ENCODE measurements at regions not wholly inside any gene's neighbourhood (a gene's known extent, or its start where the extent isn't known, plus 50 kb on each side); places are given as distances from the start of the nearest gene placed in this dataset.

DNA sequence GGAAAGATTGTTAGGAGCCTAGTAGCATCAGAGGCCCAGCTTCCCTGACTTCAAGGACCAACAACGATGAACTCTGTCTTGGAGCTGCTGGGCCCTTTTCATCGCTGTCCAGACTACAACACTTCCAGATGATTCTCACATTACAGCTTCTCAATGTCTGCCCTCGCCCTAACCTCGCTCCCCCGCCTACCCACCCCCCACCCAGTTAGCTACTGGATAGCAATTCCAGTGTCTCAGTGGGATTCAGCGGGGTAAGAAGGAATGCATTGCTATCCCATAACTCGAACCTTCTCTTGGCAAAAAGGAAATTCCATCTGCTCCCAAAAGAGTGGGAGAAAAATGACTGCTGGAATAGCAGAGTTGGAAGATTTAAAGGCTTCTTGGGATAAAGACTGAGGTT, 65.0 kb downstream of the RPL37A start:
- no peak overlapping the region for H2AK9ac ChIP-seq (replicated peaks; ENCODE audit: low read depth, low read length, poor library complexity)
- in situ Hi-C loops (cut with MboI; ENCODE audit: low sequenced_read_pairs) (no loop called here), intact Hi-C loops (cut with micrococcal nuclease) (no loop called here), dilution Hi-C loops (cut with HindIII; ENCODE audit: low sequenced_read_pairs, unreplicated experiment) (no loop called here)
- peaks cover 6% of the 10 kb centered on the region for H3K4me1 ChIP-seq (ENCODE audit: control insufficient read depth, insufficient read depth, low read length)
- H3K56ac ChIP-seq (ENCODE audit: extremely low read depth, insufficient read depth, low read length): no peak overlapping the region
- ChIA-PET POLR2A (ENCODE audit: unreplicated experiment) (no interaction called here), CTCF (no interaction called here)
- BruUV-seq (replicated peaks): no TSS peak
- H2BK20ac ChIP-seq (ENCODE audit: low read depth, low read length): no peak overlapping the region
- H3K9ac ChIP-seq (ENCODE audit: low read depth, low read length): no peak overlapping the region
- H3K36me3 ChIP-seq (ENCODE audit: control insufficient read depth, insufficient read depth, low read length): no peaks in the 10 kb centered on the region
- ATAC-seq (ENCODE audit: low read depth) (no peak), DNase-seq (no peak)
- WGBS, 2 experiments (ENCODE audit: extremely low coverage in 2 of 2, insufficient read length in 1 of 2): 60% methylated on average over 2 of the region's 7 CpGs; no CpG with 5 or more reads in 1 of the 2 experiments
- H2AK5ac ChIP-seq (ENCODE audit: low read depth, low read length): no peak overlapping the region
- no peaks in the 10 kb centered on the region for H4K20me1 ChIP-seq (ENCODE audit: insufficient read depth, low read length)
- peak overlapping the region; percentile 41; the same call in 1 of the 2 replicates for H3K18ac ChIP-seq (ENCODE audit: low read depth, low read length)
- no peak overlapping the region for H2BK120ac ChIP-seq (ENCODE audit: low read depth, low read length)
- no peak overlapping the region for H3K23ac ChIP-seq (ENCODE audit: low read depth, low read length)
- H4K5ac ChIP-seq (ENCODE audit: low read depth, low read length): no peak overlapping the region; the same call in 1 of the 2 replicates
- no peak overlapping the region for H3K4ac ChIP-seq (ENCODE audit: low read depth, low read length)
- no peak overlapping the region for H2BK5ac ChIP-seq (ENCODE audit: low read depth, low read length, poor library complexity, severe bottlenecking)
- no peak overlapping the region for H3K14ac ChIP-seq (replicated peaks; ENCODE audit: low read depth, low read length)
- TF ChIP-seq NFE2L2 (IDR thresholded peaks at IDR 0.05; ENCODE audit: low read depth, low read length) (no peak), CHD1 (IDR thresholded peaks at IDR 0.05; ENCODE audit: low read depth, low read length) (no peak), MXI1 (IDR thresholded peaks at IDR 0.05; ENCODE audit: borderline replicate concordance, low read depth, low read length) (no peak), BHLHE40 (IDR thresholded peaks at IDR 0.05; ENCODE audit: low read depth, low read length) (no peak)
- TF ChIP-seq, protein P1, sequence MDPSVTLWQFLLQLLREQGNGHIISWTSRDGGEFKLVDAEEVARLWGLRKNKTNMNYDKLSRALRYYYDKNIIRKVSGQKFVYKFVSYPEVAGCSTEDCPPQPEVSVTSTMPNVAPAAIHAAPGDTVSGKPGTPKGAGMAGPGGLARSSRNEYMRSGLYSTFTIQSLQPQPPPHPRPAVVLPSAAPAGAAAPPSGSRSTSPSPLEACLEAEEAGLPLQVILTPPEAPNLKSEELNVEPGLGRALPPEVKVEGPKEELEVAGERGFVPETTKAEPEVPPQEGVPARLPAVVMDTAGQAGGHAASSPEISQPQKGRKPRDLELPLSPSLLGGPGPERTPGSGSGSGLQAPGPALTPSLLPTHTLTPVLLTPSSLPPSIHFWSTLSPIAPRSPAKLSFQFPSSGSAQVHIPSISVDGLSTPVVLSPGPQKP (IDR thresholded peaks at IDR 0.05; ENCODE audit: borderline replicate concordance, low read depth, low read length): no peak
- TF ChIP-seq, protein P2, sequence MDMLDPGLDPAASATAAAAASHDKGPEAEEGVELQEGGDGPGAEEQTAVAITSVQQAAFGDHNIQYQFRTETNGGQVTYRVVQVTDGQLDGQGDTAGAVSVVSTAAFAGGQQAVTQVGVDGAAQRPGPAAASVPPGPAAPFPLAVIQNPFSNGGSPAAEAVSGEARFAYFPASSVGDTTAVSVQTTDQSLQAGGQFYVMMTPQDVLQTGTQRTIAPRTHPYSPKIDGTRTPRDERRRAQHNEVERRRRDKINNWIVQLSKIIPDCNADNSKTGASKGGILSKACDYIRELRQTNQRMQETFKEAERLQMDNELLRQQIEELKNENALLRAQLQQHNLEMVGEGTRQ (IDR thresholded peaks at IDR 0.05; ENCODE audit: low read depth, low read length): no peak
- peaks cover 3% of the 10 kb centered on the region; the same call in 1 of the 2 replicates for H3K9me1 ChIP-seq (ENCODE audit: insufficient read depth, low read length)
- no peak overlapping the region for H2BK15ac ChIP-seq (ENCODE audit: low read depth, low read length)
- H3K4me3 ChIP-seq (ENCODE audit: insufficient read depth, low read depth, low read length): no peak overlapping the region
- peaks cover 2% of the 10 kb centered on the region for H3K27me3 ChIP-seq (ENCODE audit: control insufficient read depth, insufficient read depth, low read length)
- H3K4me2 ChIP-seq (ENCODE audit: low read depth, low read length): no peak overlapping the region
- H3K79me1 ChIP-seq (ENCODE audit: low read depth in 1 of 2, low read length in 2 of 2): no peaks in the 10 kb centered on the region
- no peak overlapping the region for H4K91ac ChIP-seq (ENCODE audit: insufficient read depth, low read depth, low read length)
- H4K8ac ChIP-seq (ENCODE audit: low read depth in 2 of 2, low read length in 2 of 2): no peak overlapping the region
- H3K9me3 ChIP-seq (ENCODE audit: control insufficient read depth, insufficient read depth, low read length): no peaks in the 10 kb centered on the region; the same call in none of the 2 replicates
- H2AFZ ChIP-seq (replicated peaks; ENCODE audit: low read length, poor library complexity): no peak overlapping the region
- H3K27ac ChIP-seq (ENCODE audit: insufficient read depth, low read length): no peak overlapping the region
